ENCODE measurements at regions not wholly inside any gene's neighbourhood (a gene's known extent, or its start where the extent isn't known, plus 50 kb on each side); places are given as distances from the start of the nearest gene placed in this dataset.
"Not testable (repeated sequence)": the region's sequence is repeated elsewhere in the genome, so short reads cannot be mapped to it uniquely, and the experiment has no call there.

DNA sequence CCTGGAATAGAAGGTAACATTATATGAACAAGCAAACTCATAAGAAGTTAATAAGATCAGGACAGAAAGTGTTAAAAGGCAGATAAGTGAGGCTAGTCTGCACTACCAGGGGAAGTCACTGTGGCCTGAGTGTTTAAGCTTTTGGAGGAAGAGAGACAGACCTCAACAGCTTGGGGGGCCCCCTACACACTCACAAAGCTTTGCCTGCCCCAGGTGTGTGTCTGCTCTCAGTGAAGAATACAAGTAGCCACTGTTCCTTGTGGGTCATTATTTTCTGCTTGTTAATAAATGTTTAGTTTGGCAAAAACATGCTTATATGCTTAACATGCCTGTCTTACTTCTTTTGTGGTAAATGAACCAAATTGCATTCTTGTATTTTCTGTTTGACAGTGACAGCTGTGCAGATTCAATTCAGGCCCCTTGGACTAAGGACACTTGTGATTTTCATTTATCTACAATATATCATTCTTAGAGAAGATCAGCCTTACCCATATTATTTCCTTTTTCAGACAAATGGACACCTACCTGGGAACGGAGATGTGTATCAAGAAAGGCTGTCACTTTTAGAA lies 50.7 kb upstream of the C12orf71 start:
- ATAC-seq (no peak), DNase-seq (ENCODE audit: low spot score in 2 of 2) (no peak)

DNA sequence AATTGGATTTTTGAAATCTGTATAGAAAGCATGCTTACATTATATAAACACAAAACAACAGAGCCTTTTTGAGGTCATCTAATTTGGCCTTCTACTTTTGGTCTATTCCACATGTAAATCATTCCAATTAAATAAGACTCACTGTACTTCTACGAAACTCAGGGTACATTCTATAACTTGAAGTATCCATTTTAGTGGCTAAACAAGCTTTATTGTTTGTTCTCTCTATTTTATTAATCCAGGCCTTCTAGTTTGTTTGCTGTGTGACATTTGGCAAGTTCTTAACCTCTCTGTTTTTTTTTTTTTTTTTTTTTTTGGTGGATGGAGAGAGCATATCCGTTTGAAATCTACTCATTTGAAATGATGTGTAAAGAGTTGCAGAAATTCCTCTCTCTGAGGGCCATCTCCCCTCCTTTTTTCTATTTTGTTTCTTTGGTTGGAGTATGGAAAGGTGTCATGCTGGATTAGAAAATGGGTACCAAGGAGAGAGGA lies 58.1 kb upstream of the C12orf71 start:
- Mint-ChIP-seq H3K4me1 (peaks cover 5% of the 10 kb centered on the region), H3K36me3 (no peaks in the 10 kb centered on the region), H3K4me3 (no peak overlapping the region), H3K27ac (no peak overlapping the region), H3K9me3 (no peaks in the 10 kb centered on the region)
- no peak for DNase-seq (ENCODE audit: low spot score in 2 of 2)
- ATAC-seq: no peak

More for the DNA sequence above, 50.7 kb upstream of the C12orf71 start:
- Mint-ChIP-seq H3K4me1 (no peaks in the 10 kb centered on the region), H3K27ac (no peak overlapping the region), H3K4me3 (no peak overlapping the region), H3K9me3 (no peaks in the 10 kb centered on the region), H3K36me3 (no peaks in the 10 kb centered on the region)

DNA sequence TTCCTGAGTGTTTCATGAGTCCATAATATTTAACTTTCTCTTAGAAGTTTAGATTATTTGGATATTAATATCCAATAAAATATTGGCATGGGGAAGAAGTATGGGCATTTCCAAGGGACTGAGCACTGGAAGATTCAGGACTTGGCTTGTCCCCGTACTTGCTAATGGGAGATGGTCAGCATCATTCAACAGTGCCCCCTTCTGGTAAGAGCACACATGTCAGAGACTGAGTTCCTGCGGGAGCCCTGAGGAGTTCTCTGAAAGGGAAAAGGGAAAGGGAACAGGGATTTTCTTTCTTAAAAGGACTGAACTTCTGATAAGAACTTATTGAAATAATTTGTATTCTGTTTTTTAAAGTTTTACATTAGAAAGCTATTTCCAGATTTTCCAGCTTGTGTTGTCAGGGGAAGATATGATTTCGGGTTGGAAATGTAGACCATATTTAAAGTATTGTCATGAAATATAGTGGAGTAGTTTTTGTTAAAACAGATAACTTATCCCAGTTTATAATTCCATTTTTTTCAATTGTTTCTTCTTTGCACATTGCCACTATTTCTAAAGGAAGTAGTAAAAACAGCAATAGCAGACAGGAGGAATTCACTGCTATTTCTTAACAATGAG lies 59.8 kb upstream of the C12orf71 start:
- DNase-seq (ENCODE audit: low spot score in 2 of 2) (peak; percentile 18 to 60), ATAC-seq (peak; percentile 60)
- no peak overlapping the region for H3K4me3 Mint-ChIP-seq
- no peaks in the 10 kb centered on the region for H3K36me3 Mint-ChIP-seq
- no peaks in the 10 kb centered on the region for H3K9me3 Mint-ChIP-seq
- peaks cover 5% of the 10 kb centered on the region for H3K4me1 Mint-ChIP-seq
- no peak overlapping the region for H3K27ac Mint-ChIP-seq

DNA sequence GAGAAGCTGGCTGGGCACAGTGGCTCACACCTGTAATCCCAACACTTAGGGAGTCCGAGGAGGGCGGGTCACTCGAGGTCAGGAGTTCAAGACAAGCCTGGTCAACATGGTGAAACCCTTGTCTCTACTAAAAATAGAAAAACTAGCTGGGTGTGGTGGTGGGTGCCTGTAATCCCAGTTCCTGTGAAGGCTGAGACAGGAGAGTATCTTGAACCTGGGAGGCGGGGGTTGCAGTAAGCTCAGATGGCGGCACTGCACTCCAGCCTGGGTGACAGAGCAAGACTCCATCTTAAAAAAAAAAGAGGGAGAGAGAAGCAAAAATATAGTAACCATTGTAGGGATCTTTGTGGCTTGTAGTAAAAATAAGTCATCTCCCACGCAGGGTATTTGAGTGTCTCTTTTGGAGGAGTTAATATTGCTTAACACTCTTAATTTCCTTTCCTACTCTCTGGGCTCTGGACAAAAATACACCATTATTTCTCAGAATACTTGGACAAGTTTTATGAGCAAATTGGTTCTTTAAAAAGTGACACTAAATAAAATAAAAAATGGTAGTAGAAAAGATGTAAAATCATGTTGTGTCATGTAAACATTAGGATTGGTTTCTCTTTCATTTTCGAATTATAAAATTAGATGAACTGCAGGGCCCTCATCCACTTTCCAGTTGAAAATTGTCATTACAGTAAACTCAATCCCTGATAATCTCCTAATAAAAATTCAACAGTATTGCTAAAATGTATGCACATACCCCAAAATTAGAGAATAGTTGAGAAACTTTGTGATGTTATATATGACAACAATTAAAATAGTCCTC lies 61.1 kb upstream of the C12orf71 start:
- DNase-seq (ENCODE audit: low spot score in 2 of 2): no peak
- H3K27ac Mint-ChIP-seq: peak overlapping the region; percentile 79

DNA sequence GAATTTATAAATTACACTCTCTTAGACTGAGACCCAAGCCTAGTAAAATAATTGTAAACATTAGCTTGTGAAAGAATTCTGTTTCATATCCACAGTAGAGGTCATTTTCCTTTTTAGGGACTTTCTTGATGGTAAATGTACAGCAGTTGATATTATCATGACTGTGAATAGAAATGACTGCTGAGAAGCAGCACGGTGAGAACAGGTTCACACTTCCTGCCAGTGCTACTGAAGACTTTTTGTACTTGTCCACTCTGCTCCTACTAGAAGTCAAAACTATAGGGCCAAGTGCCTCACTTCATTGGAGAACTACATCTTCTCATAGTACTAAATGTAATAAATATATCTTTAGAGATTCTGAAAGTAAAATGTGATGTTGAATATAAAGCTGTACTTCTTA lies 63.3 kb upstream of the C12orf71 start:
- not testable (repeated sequence) for DNase-seq (ENCODE audit: low spot score in 2 of 2); H3K36me3 Mint-ChIP-seq; H3K4me3 Mint-ChIP-seq; ATAC-seq; H3K9me3 Mint-ChIP-seq; H3K4me1 Mint-ChIP-seq; H3K27ac Mint-ChIP-seq

More for the DNA sequence above, 61.1 kb upstream of the C12orf71 start:
- Mint-ChIP-seq H3K4me1 (peaks cover 5% of the 10 kb centered on the region), H3K36me3 (no peaks in the 10 kb centered on the region), H3K9me3 (no peaks in the 10 kb centered on the region), H3K4me3 (peak overlapping the region; percentile 22)
- ATAC-seq: no peak

DNA sequence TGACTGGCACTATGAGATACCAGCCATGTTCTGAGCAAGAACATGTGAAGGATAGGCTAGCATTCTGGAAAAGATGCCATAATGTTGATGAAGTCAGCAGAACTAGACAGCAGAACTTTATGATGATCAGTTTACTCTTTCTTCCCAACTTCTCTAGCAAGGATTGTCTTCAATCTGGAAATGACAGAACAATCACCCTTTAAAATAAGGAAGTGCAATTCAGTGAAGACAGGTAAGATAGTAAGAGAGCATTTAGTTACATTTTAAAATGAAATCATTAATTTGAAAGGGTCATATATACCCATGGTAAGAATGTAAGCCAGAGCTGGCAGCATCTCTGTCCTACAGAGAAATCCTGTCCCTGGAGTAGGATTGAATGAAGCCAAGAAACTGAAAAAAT lies 66.0 kb upstream of the C12orf71 start:
- ATAC-seq (no peak), DNase-seq (ENCODE audit: low spot score in 2 of 2) (no peak)
- Mint-ChIP-seq H3K9me3 (no peaks in the 10 kb centered on the region), H3K4me1 (no peaks in the 10 kb centered on the region), H3K27ac (no peak overlapping the region), H3K4me3 (no peak overlapping the region), H3K36me3 (no peaks in the 10 kb centered on the region)

DNA sequence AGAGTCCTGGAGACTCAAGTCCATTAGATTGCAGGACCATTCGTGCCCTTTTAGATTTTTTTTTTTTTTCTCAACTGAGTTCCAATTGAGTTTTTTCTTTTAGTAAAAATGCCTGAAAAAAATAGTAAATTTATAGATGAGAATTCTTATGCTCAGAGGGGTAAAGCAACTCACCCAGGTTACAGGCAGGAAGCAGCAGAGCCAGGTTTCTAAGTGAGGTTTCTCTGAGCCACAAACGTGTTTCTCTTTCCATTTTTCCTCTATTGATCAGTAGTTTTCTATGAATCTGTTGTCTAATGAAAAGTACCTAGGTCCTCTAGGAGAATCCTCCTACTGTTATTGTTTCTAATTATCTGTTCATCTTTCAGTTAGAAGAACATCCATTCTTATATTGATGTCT lies 66.4 kb upstream of the C12orf71 start:
- ATAC-seq: no peak
- no peak for DNase-seq (ENCODE audit: low spot score in 2 of 2)

DNA sequence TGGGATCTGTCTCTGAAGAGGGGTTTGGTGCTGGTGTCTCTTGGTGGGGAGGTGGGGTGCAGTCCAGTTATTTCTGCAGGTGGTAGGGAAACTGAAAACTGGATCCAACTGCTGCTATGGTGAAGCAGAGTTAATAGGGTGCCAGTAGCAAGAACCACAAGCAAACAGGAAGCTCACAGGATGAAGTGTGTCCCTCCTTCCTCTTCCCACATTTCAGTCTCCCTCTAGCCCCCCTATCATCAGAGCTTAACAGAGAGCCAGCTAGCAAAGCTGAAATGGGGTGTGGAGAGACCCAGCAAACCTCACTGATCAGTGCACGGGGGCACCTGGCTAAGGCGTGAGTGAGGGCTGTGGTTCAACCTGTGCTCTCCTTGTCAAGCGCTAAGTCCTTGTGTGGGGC lies 69.1 kb upstream of the C12orf71 start:
- Mint-ChIP-seq H3K27ac (no peak overlapping the region), H3K4me3 (no peak overlapping the region), H3K9me3 (no peaks in the 10 kb centered on the region), H3K4me1 (no peaks in the 10 kb centered on the region), H3K36me3 (no peaks in the 10 kb centered on the region)
- ATAC-seq (no peak), DNase-seq (ENCODE audit: low spot score in 2 of 2) (no peak)

More for the DNA sequence above, 66.4 kb upstream of the C12orf71 start:
- no peak overlapping the region for H3K4me3 Mint-ChIP-seq
- H3K36me3 Mint-ChIP-seq: no peaks in the 10 kb centered on the region
- no peaks in the 10 kb centered on the region for H3K4me1 Mint-ChIP-seq
- H3K27ac Mint-ChIP-seq: no peak overlapping the region
- no peaks in the 10 kb centered on the region for H3K9me3 Mint-ChIP-seq

DNA sequence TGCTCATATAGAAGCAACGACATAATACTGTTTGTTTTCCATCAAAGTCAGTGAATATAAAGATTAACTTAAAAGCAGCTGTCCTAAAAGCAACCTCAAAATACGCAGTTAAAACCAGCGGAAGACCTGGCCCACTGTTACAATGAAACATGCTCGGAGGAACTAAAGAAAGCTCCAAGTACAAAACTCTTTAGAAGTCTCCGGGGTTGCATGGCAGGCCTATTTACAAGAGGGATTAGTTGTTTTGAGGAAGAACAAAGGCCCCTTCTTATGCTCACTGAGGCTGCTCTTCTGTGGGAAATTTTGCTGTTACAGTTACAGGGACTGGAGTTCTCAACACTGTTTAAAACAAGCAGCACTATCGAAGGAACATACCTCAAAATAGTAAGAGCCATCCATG lies 75.9 kb upstream of the C12orf71 start:
- no peaks in the 10 kb centered on the region for H3K36me3 Mint-ChIP-seq

DNA sequence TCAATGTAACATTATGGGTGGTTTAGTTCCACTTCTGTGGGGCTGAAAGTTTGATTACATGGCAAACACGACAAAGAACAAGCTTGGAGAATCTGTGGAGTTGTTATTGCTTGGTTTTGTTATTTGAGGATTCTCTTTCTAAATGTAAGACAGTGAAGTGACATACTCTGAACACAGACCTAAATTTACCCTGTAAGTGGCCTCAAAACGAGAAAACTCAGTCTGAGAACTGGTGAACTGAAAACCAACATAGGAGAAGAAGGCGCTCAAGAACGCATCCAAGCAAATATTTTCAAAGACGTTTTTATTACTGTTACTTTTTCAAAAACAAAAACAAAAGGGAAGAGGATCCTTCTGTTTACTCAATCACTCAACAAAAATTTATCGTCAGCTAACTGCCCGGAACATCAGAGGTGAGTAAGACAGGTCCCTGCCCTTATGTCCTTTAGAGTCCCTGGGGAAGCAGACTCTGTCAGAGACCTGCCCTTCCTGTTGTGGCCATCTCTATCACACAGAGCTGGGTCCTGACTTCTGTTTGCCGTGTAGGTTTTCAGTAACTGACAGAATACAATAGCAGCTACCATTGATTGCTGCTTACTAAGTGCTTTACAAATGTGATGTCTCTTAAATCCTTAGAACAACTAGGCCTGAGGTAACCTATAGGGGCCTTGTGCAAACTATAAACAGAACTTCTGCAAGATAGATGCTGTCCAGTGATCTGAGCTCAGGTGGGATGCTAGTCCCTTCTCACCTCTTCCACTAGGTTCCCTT lies 79.3 kb upstream of the C12orf71 start:
- no peak overlapping the region for H3K27ac Mint-ChIP-seq
- H3K4me3 Mint-ChIP-seq: no peak overlapping the region
- ATAC-seq: no peak
- H3K36me3 Mint-ChIP-seq: no peaks in the 10 kb centered on the region
- H3K9me3 Mint-ChIP-seq: no peaks in the 10 kb centered on the region
- H3K4me1 Mint-ChIP-seq: no peaks in the 10 kb centered on the region
- DNase-seq (ENCODE audit: low spot score in 2 of 2): no peak

More for the DNA sequence above, 75.9 kb upstream of the C12orf71 start:
- H3K4me3 Mint-ChIP-seq: no peak overlapping the region
- no peaks in the 10 kb centered on the region for H3K4me1 Mint-ChIP-seq
- H3K27ac Mint-ChIP-seq: no peak overlapping the region
- ATAC-seq (no peak), DNase-seq (ENCODE audit: low spot score in 2 of 2) (no peak)
- H3K9me3 Mint-ChIP-seq: no peaks in the 10 kb centered on the region

DNA sequence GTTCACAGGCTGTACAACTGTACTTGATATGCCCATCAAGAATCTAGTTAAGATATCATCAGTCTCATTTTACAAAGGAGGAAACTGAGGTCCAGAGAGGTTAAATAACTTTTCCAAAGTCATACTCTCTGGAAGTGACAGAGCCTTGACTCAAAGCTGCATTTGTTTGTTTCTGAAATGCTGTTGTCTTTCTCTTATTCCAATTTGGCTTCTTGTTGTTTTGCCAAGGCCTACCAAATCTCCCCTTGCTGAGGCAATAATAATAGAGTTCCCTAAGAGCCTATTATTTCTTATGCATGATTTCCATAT lies 79.8 kb upstream of the C12orf71 start:
- no peak overlapping the region for H3K27ac Mint-ChIP-seq
- ATAC-seq (no peak), DNase-seq (ENCODE audit: low spot score in 2 of 2) (no peak)
- H3K4me3 Mint-ChIP-seq: no peak overlapping the region
- H3K9me3 Mint-ChIP-seq: no peaks in the 10 kb centered on the region
- H3K4me1 Mint-ChIP-seq: no peaks in the 10 kb centered on the region
- H3K36me3 Mint-ChIP-seq: no peaks in the 10 kb centered on the region

DNA sequence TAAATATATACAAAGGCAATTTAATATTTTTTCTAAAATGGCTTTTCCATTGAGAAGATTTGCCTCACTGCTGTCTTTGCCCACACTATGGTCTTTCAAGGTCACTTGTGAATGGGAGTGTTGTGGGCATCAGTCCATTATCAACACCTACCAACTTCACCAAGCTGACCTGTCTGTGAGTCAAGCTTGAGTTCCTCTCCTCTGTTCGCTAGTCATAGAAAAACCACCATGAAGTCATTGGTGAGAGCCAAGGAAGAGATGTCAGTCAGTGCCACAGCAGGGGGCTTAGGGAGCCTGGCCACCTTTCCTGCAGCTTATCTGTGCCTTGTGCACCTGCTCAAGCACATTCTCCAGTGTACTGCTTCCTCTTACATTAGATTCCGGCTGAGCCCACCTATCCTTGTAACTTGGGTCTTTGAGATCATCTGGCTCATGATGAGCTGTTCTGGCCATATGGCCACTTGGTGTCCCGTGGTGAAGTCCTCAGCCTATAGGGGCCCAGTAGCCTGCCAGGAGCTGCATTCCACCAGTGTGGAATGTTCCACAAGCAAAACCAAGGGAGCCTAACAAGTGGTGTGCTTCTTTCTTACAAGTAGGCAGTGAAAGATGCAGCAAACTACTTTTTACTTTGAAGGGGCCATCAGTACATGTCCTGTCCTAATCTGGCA lies 80.8 kb upstream of the C12orf71 start:
- ATAC-seq (peak; percentile 72), DNase-seq (ENCODE audit: low spot score in 2 of 2) (no peak)
- Mint-ChIP-seq H3K27ac (no peak overlapping the region), H3K36me3 (no peaks in the 10 kb centered on the region), H3K4me1 (no peaks in the 10 kb centered on the region), H3K9me3 (peaks cover 5% of the 10 kb centered on the region), H3K4me3 (no peak overlapping the region)

DNA sequence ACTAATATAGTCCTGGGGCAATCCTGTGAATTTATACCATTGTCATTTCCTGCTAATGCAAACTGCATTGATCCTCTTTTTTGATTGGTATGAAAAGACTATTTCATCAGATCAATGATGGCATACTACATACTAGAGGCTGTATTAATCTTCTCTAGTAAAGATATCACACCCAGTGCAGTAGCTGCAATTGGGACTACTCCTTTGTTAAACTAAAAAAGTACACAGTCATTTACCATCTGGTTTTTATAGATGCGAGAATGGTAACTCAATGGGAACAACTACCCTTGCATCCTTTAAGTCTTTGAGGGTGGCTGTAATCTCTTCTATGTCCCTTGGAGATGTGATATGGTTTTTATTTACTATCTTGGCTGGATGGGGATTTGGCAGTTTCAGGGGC lies 80.2 kb upstream of the STK38L start:
- H3K27ac Mint-ChIP-seq: no peak overlapping the region
- H3K36me3 Mint-ChIP-seq: no peaks in the 10 kb centered on the region
- no peak overlapping the region for H3K4me3 Mint-ChIP-seq
- ATAC-seq (no peak), DNase-seq (ENCODE audit: low spot score in 2 of 2) (no peak)
- H3K9me3 Mint-ChIP-seq: peaks cover 5% of the 10 kb centered on the region
- H3K4me1 Mint-ChIP-seq: no peaks in the 10 kb centered on the region

DNA sequence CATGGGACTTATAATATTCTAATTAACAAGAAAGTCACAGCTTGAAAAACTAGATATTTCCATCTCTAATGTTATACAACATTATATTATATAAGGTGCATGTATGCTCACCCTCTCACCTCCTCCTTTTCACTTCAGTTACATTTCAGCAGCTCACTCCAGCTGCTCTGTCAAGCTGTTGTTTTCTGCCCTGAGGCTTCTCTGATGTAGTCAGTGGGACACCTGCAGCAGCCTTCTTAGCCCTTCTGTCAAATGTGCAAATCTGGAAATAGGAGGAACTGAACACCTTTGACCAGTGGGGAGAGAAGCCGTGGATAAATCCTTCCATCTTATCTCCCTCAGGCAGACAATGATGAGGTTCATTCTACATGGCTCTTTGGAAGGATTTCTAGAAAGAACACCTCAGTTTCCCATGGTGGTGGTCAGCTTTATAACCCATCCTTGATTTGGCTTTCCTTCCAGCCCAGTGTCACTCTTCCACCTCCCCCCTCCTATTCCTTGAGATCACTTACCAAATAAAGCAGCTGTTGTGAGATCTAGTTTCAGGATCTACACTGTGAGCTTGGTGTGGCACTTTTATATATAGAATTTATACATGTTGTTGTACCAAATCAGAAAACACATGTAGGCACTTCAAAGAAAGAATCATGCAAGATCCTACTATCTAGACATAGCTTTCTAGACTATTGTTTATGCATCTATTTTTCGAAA lies 79.6 kb upstream of the STK38L start:
- Mint-ChIP-seq H3K27ac (no peak overlapping the region), H3K4me1 (no peaks in the 10 kb centered on the region), H3K4me3 (no peak overlapping the region), H3K9me3 (peaks cover 5% of the 10 kb centered on the region), H3K36me3 (no peaks in the 10 kb centered on the region)
- DNase-seq (ENCODE audit: low spot score in 2 of 2) (no peak), ATAC-seq (no peak)

All from stimulated activated effector memory CD8-positive, alpha-beta T cell treated with anti-CD3 and anti-CD28 coated beads, Interleukin-12 subunit alpha, Interleukin-12 subunit beta, amount 100 ng/mL, for 72 hours (primary cell).